Gastrocnemius medialis (tissue), 4 donors: ENCODE measurements at regions not wholly inside any gene's neighbourhood (a gene's known extent, or its start where the extent isn't known, plus 50 kb on each side); places are given as distances from the start of the nearest gene placed in this dataset.

Experiments
- ATAC-seq, 2 donors: fragments of 150-250 bp; one replicate each; pipeline ENCODE4 v1.9.1; 2016
- DNase-seq, 2 donors: peaks; one replicate each; pipeline ENCODE4 v3.0.0-alpha.2; 2019
- H3K27ac ChIP-seq, 4 donors: fragments of 200-600 bp; sonication (generic); 1 replicate in 1 of 4; 2 replicates in 3 of 4; pipeline ENCODE4 v1.5.1; 2016 to 2018; ENCODE audit warnings: mild to moderate bottlenecking in 2 of 4, moderate library complexity in 1 of 4
- H3K27me3 ChIP-seq, 3 donors: fragments of 200-600 bp; sonication (generic) in 2 of 3; 1 replicate in 1 of 3; 2 replicates in 2 of 3; pipeline versions ENCODE4 v1.5.1 to v1.6.0; 2016 to 2019; ENCODE audit warnings: mild to moderate bottlenecking in 1 of 3, moderate library complexity in 1 of 3
- H3K36me3 ChIP-seq, 2 donors: fragments of 200-600 bp; sonication (generic) in 1 of 2; one replicate each; pipeline ENCODE4 v1.5.1; 2017 to 2018
- H3K4me1 ChIP-seq, 2 donors: fragments of 200-600 bp; sonication (generic) in 1 of 2; one replicate each; pipeline ENCODE4 v1.5.1; 2016 to 2017; ENCODE audit warnings: mild to moderate bottlenecking in 2 of 2
- H3K4me3 ChIP-seq, 4 donors: fragments of 200-600 bp; sonication (generic) in 3 of 4; 1 replicate in 1 of 4; 2 replicates in 3 of 4; pipeline ENCODE4 v1.5.1; 2016 to 2019; ENCODE audit warnings: mild to moderate bottlenecking in 2 of 4
- H3K9me3 ChIP-seq, 3 donors: fragments of 200-600 bp; sonication (generic) in 2 of 3; 1 replicate in 1 of 3; 2 replicates in 2 of 3; pipeline ENCODE4 v1.5.1; 2016 to 2019
- POLR2A ChIP-seq, 2 donors: fragments of 450-650 bp; IDR thresholded peaks; one replicate each; pipeline ENCODE4 v1.6.1; 2017; ENCODE audit warnings: antibody characterized with exemption in 2 of 2, mild to moderate bottlenecking in 2 of 2, moderate library complexity in 2 of 2
- in situ Hi-C, 4 donors: fragments of 200-750 bp; cut with MboI; loops; one replicate each; pipeline versions ENCODE4 v1.15.0 to v1.8.0; 2017; ENCODE audit warnings: low sequenced_read_pairs in 4 of 4
- intact Hi-C: fragments of 100-400 bp; cut with DNase I; formaldehyde crosslinking; loops from one replicate; pipeline ENCODE4 v1.15.1; 2023; ENCODE audit warnings: low total_unique reads
- TF ChIP-seq, protein P1 (sequence below), 5 experiments: fragments of 450-650 bp in 3 of 5; fragments of 200-600 bp in 2 of 5; sonication (generic) in 2 of 5; IDR thresholded peaks in 4 of 5; conservative IDR thresholded peaks in 1 of 5; 1 replicate in 4 of 5; 2 replicates in 1 of 5; pipeline ENCODE4 v1.5.1; 2016 to 2019; ENCODE audit warnings: antibody characterized with exemption in 5 of 5, mild to moderate bottlenecking in 3 of 5, moderate library complexity in 3 of 5

DNA sequence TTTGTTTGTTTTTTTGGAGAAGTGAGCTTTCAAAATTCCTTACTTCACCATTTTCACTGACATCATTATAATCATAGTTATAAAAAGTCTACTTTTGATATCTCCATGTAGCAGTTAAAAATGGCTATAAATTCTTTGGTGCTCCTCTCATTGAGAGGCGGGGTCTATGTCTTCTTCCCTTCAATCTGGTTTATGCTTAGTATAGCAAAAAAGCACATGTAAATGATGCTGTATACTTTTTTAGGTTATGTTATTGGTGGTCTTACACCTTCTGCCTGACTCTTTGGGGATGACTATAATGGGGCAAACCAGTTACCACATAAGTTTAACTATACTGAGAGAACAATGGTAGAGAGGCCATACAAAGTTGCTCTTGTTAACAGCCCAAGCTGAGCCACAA is 289.6 kb downstream of the EPM2A start:
- H3K27ac ChIP-seq: no peak overlapping the region
- ATAC-seq: no peak
- no peaks in the 10 kb centered on the region for H3K9me3 ChIP-seq
- H3K4me1 ChIP-seq: no peaks in the 10 kb centered on the region
- no peaks in the 10 kb centered on the region for H3K27me3 ChIP-seq
- no peak for TF ChIP-seq POLR2A (IDR thresholded peaks at IDR 0.05)
- TF ChIP-seq, protein P1, sequence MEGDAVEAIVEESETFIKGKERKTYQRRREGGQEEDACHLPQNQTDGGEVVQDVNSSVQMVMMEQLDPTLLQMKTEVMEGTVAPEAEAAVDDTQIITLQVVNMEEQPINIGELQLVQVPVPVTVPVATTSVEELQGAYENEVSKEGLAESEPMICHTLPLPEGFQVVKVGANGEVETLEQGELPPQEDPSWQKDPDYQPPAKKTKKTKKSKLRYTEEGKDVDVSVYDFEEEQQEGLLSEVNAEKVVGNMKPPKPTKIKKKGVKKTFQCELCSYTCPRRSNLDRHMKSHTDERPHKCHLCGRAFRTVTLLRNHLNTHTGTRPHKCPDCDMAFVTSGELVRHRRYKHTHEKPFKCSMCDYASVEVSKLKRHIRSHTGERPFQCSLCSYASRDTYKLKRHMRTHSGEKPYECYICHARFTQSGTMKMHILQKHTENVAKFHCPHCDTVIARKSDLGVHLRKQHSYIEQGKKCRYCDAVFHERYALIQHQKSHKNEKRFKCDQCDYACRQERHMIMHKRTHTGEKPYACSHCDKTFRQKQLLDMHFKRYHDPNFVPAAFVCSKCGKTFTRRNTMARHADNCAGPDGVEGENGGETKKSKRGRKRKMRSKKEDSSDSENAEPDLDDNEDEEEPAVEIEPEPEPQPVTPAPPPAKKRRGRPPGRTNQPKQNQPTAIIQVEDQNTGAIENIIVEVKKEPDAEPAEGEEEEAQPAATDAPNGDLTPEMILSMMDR (IDR thresholded peaks at IDR 0.05 in 4 of 5, conservative IDR thresholded peaks at IDR 0.05 in 1 of 5): no peak
- H3K4me3 ChIP-seq: no peak overlapping the region
- in situ Hi-C loops: no loop called here
- no peak for DNase-seq
- H3K36me3 ChIP-seq: no peaks in the 10 kb centered on the region
- intact Hi-C loops: no loop called here

DNA sequence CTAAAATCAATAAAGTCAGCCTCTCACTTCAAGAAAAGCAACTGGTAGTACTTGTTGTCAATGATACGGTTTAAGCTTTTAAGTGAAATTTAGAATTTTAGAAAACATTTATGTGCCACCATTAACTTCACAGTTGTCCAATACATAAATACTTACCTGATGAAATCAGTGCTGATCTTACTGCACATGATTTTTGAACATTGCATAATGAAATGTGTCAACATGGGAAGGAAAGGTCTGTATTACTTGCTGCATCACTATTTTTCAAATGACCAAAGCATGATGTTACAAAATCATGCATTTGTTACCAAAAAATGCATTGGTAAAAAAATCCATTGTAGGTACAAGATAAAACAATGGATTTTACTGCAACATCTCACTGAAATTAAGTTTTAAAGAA is 284.3 kb downstream of the EPM2A start:
- no peaks in the 10 kb centered on the region for H3K36me3 ChIP-seq
- H3K27me3 ChIP-seq: no peaks in the 10 kb centered on the region
- no peak for ATAC-seq
- in situ Hi-C loops: no loop called here
- TF ChIP-seq, protein P1 (IDR thresholded peaks at IDR 0.05 in 4 of 5, conservative IDR thresholded peaks at IDR 0.05 in 1 of 5): no peak
- TF ChIP-seq POLR2A (IDR thresholded peaks at IDR 0.05): no peak
- no peak for DNase-seq
- no peak overlapping the region for H3K4me3 ChIP-seq
- no peaks in the 10 kb centered on the region for H3K4me1 ChIP-seq
- H3K9me3 ChIP-seq: no peaks in the 10 kb centered on the region
- H3K27ac ChIP-seq: no peak overlapping the region
- intact Hi-C loops: no loop called here

DNA sequence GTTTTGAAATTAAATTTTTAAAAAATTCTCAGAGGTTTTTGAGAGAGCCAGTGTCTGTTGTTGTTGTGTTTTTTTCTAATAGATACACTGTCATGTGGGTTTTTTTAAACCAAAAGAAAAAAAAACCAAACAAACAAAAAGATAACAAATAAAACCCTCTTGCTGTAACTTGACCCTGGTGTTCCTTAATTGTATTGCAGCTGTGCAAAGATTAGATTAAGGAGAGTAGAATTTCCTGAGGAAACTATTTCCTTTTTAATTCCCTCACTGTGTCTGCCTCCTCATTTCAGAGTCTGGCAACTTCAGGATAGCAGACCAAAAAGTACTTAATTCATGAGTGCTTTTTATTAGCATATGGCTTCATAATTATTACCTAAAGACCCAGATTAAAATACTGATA is 281.9 kb downstream of the EPM2A start:
- no peaks in the 10 kb centered on the region for H3K9me3 ChIP-seq
- DNase-seq: no peak
- in situ Hi-C loops: no loop called here
- H3K4me1 ChIP-seq: no peaks in the 10 kb centered on the region
- no peak for ATAC-seq
- no peak for TF ChIP-seq POLR2A (IDR thresholded peaks at IDR 0.05)
- TF ChIP-seq, protein P1 (IDR thresholded peaks at IDR 0.05 in 4 of 5, conservative IDR thresholded peaks at IDR 0.05 in 1 of 5): no peak
- no peak overlapping the region for H3K4me3 ChIP-seq
- no peaks in the 10 kb centered on the region for H3K36me3 ChIP-seq
- intact Hi-C loops: no loop called here
- H3K27me3 ChIP-seq: no peaks in the 10 kb centered on the region
- no peak overlapping the region for H3K27ac ChIP-seq

DNA sequence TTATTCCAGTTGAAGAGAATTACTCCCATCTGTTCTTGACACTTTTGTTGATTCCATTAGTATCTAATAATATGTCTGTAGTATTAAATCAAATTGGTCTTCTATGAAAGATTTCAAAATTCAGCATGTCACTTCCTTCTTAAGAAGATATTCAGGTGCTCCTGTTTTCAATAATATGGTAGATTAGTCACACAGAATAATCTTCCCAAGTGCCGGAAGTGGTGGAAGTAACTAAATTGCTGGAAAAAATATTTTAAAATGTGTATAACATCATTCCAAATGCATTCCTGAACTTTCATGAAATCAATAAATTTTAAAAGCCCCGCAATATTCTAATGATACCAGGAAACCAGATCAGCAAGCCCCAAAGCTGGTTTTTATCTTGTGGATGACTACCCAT is 281.3 kb downstream of the EPM2A start:
- intact Hi-C loops: no loop called here
- TF ChIP-seq, protein P1 (IDR thresholded peaks at IDR 0.05 in 4 of 5, conservative IDR thresholded peaks at IDR 0.05 in 1 of 5): no peak
- TF ChIP-seq POLR2A (IDR thresholded peaks at IDR 0.05): no peak
- Histone ChIP-seq H3K9me3 (no peaks in the 10 kb centered on the region), H3K27ac (no peak overlapping the region), H3K4me3 (no peak overlapping the region), H3K36me3 (no peaks in the 10 kb centered on the region), H3K4me1 (no peaks in the 10 kb centered on the region), H3K27me3 (no peaks in the 10 kb centered on the region)
- in situ Hi-C loops: no loop called here
- ATAC-seq (no peak), DNase-seq (no peak)

DNA sequence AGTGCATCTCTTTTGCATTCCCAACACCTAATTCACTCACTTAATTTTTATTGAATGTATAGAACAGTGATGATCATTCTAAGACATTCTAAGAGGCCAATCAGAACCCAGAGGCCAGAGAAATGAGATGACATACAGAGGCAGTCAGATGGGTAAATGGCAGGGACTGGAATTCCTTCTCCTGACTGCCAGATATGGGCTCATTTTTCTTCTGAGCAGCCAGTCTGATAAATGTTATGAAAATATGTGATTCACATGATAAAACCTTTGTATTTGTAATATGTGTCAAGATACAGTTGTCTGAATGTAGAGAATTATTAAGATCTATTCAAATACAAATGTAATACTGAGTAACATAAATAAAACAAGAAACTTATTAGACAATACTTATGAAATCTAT is 277.8 kb downstream of the EPM2A start:
- in situ Hi-C loops (no loop called here), intact Hi-C loops (no loop called here)
- no peaks in the 10 kb centered on the region for H3K4me1 ChIP-seq
- no peaks in the 10 kb centered on the region for H3K9me3 ChIP-seq
- no peaks in the 10 kb centered on the region for H3K27me3 ChIP-seq
- no peak for TF ChIP-seq POLR2A (IDR thresholded peaks at IDR 0.05)
- TF ChIP-seq, protein P1 (IDR thresholded peaks at IDR 0.05 in 4 of 5, conservative IDR thresholded peaks at IDR 0.05 in 1 of 5): no peak
- no peak for ATAC-seq
- H3K36me3 ChIP-seq: no peaks in the 10 kb centered on the region
- no peak for DNase-seq
- H3K4me3 ChIP-seq: no peak overlapping the region
- H3K27ac ChIP-seq: no peak overlapping the region
